ENCODE measurements at regions not wholly inside any gene's neighbourhood (a gene's known extent, or its start where the extent isn't known, plus 50 kb on each side); places are given as distances from the start of the nearest gene placed in this dataset.

DNA sequence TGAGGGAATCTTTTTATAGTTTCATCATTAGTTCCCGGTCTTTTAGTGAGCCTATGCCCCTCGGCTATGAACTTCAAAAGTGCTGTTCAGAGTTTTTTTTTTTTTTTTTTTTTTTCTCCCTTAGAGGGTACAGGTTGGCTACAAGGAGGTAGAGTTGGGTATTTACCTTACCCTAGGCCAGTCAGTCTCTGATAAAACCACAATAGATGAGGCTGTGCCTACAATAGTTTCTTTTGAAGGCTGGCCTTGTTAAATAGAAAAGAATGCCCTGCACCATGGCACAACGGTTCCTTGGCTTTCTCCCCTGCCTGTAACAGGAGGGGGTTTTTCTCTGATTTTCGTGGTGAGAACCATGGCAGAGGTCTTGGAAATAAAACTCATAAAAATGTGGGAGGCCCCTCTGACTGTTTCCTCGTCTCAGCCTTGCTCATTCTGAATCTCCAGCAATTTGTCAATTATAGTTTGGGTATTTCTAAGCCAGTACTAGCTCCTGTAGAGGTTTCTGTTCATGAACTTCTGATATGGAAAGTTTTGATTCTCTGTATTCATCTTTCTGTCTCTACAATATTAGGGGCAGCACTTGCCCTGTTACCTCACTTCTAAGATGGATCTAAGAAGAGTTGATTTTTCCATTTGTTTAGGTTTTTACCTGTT, 152.0 kb downstream of the MTRR start:
- TF ChIP-seq, protein P1, sequence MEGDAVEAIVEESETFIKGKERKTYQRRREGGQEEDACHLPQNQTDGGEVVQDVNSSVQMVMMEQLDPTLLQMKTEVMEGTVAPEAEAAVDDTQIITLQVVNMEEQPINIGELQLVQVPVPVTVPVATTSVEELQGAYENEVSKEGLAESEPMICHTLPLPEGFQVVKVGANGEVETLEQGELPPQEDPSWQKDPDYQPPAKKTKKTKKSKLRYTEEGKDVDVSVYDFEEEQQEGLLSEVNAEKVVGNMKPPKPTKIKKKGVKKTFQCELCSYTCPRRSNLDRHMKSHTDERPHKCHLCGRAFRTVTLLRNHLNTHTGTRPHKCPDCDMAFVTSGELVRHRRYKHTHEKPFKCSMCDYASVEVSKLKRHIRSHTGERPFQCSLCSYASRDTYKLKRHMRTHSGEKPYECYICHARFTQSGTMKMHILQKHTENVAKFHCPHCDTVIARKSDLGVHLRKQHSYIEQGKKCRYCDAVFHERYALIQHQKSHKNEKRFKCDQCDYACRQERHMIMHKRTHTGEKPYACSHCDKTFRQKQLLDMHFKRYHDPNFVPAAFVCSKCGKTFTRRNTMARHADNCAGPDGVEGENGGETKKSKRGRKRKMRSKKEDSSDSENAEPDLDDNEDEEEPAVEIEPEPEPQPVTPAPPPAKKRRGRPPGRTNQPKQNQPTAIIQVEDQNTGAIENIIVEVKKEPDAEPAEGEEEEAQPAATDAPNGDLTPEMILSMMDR (IDR thresholded peaks at IDR 0.05; ENCODE audit: poor library complexity, severe bottlenecking), result no peak
- TF ChIP-seq, protein P2, sequence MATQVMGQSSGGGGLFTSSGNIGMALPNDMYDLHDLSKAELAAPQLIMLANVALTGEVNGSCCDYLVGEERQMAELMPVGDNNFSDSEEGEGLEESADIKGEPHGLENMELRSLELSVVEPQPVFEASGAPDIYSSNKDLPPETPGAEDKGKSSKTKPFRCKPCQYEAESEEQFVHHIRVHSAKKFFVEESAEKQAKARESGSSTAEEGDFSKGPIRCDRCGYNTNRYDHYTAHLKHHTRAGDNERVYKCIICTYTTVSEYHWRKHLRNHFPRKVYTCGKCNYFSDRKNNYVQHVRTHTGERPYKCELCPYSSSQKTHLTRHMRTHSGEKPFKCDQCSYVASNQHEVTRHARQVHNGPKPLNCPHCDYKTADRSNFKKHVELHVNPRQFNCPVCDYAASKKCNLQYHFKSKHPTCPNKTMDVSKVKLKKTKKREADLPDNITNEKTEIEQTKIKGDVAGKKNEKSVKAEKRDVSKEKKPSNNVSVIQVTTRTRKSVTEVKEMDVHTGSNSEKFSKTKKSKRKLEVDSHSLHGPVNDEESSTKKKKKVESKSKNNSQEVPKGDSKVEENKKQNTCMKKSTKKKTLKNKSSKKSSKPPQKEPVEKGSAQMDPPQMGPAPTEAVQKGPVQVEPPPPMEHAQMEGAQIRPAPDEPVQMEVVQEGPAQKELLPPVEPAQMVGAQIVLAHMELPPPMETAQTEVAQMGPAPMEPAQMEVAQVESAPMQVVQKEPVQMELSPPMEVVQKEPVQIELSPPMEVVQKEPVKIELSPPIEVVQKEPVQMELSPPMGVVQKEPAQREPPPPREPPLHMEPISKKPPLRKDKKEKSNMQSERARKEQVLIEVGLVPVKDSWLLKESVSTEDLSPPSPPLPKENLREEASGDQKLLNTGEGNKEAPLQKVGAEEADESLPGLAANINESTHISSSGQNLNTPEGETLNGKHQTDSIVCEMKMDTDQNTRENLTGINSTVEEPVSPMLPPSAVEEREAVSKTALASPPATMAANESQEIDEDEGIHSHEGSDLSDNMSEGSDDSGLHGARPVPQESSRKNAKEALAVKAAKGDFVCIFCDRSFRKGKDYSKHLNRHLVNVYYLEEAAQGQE (IDR thresholded peaks at IDR 0.05; ENCODE audit: borderline replicate concordance), result no peak
- TF ChIP-seq EZH2 (IDR thresholded peaks at IDR 0.05; ENCODE audit: borderline replicate concordance, insufficient read depth, low read length, poor library complexity, severe bottlenecking) (no peak), POLR2AphosphoS5 (IDR thresholded peaks at IDR 0.05) (no peak), EP300 (conservative IDR thresholded peaks at IDR 0.05; ENCODE audit: poor library complexity, severe bottlenecking) (no peak)

Measured in neural cell (in vitro differentiated cells).